Right lobe of liver (tissue), 6 donors: ENCODE measurements at regions not wholly inside any gene's neighbourhood (a gene's known extent, or its start where the extent isn't known, plus 50 kb on each side); places are given as distances from the start of the nearest gene placed in this dataset.

Experiments used
- ATAC-seq, 4 donors: fragments of 200-7000 bp; cut with Tn5 transposase; one replicate each; pipeline ENCODE4 v1.9.1; 2020; ENCODE audit warnings: mild to moderate bottlenecking in 4 of 4, moderate library complexity in 4 of 4
- DNase-seq, 3 donors: peaks; one replicate each; pipeline ENCODE4 v3.0.0-alpha.2; 2020
- H3K27ac ChIP-seq, 3 donors: fragments of 200-600 bp; one replicate each; pipeline ENCODE4 v1.8.0; 2022
- H3K27me3 ChIP-seq, 2 donors: fragments of 200-600 bp; one replicate each; pipeline ENCODE4 v1.8.0; 2022
- H3K36me3 ChIP-seq, 4 donors: fragments of 200-600 bp; sonication (generic) in 1 of 4; one replicate each; pipeline versions ENCODE4 v1.5.1 to v1.8.0; 2017 to 2022; ENCODE audit warnings: control low read depth in 1 of 4
- H3K4me1 ChIP-seq, 4 donors: fragments of 200-600 bp; sonication (generic) in 1 of 4; one replicate each; pipeline versions ENCODE4 v1.5.1 to v1.8.0; 2017 to 2022; ENCODE audit warnings: control low read depth in 1 of 4
- H3K4me3 ChIP-seq, 3 donors: fragments of 200-600 bp; one replicate each; pipeline ENCODE4 v1.8.0; 2022
- H3K9me3 ChIP-seq, 4 donors: fragments of 200-600 bp; sonication (generic) in 1 of 4; one replicate each; pipeline versions ENCODE4 v1.5.1 to v1.8.0; 2017 to 2022; ENCODE audit warnings: control low read depth in 1 of 4
- POLR2A ChIP-seq: fragments of 450-650 bp; IDR thresholded peaks from one replicate; pipeline ENCODE4 v1.6.1; 2017; ENCODE audit warnings: antibody characterized with exemption, mild to moderate bottlenecking
- WGBS: methylation state at CpG from one replicate; pipeline ENCODE4 v1.1.6; 2018; ENCODE audit warnings: low coverage, low lambda C conversion rate; ENCODE audit not compliant: insufficient coverage; ENCODE audit errors: missing lambda C conversion rate; 5-methylcytosine and 5-hydroxymethylcytosine counted together
- intact Hi-C, 2 donors: fragments of 100-400 bp; cut with DNase I; formaldehyde crosslinking; loops; one replicate each; pipeline versions ENCODE4 v1.11.2 to v1.14.1; 2022
- TF ChIP-seq, protein P1 (sequence below), 4 donors: fragments of 200-600 bp in 3 of 4; fragments of 450-650 bp in 1 of 4; IDR thresholded peaks; one replicate each; pipeline versions ENCODE4 v1.5.1 to v1.8.0; 2016 to 2022; ENCODE audit warnings: antibody characterized with exemption in 4 of 4, mild to moderate bottlenecking in 2 of 4
- donor health status: DM: no; HTN: yes; CAD: no.
- donor health status: DM: no; HTN: no; CAD: no.
- donor health status: DM: no; HTN: no; CAD: no.
- donor health status: DM: no; HTN: yes; CAD: no.
- donor health status: DM: no; HTN: yes; CAD: no.

GRCh38 chr4:66591968-66592367, 921.7 kb upstream of the EPHA5 start:
- Histone ChIP-seq H3K4me3 (no peak overlapping the region), H3K27ac (no peak overlapping the region), H3K9me3 (no peaks in the 10 kb centered on the region), H3K27me3 (no peaks in the 10 kb centered on the region), H3K4me1 (no peaks in the 10 kb centered on the region), H3K36me3 (no peaks in the 10 kb centered on the region)
- intact Hi-C loops = no loop called here
- no peak for DNase-seq
- no peak for ATAC-seq
- TF ChIP-seq POLR2A = no peak
- TF ChIP-seq, protein P1, sequence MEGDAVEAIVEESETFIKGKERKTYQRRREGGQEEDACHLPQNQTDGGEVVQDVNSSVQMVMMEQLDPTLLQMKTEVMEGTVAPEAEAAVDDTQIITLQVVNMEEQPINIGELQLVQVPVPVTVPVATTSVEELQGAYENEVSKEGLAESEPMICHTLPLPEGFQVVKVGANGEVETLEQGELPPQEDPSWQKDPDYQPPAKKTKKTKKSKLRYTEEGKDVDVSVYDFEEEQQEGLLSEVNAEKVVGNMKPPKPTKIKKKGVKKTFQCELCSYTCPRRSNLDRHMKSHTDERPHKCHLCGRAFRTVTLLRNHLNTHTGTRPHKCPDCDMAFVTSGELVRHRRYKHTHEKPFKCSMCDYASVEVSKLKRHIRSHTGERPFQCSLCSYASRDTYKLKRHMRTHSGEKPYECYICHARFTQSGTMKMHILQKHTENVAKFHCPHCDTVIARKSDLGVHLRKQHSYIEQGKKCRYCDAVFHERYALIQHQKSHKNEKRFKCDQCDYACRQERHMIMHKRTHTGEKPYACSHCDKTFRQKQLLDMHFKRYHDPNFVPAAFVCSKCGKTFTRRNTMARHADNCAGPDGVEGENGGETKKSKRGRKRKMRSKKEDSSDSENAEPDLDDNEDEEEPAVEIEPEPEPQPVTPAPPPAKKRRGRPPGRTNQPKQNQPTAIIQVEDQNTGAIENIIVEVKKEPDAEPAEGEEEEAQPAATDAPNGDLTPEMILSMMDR (IDR thresholded peaks at IDR 0.05) = no peak

DNA sequence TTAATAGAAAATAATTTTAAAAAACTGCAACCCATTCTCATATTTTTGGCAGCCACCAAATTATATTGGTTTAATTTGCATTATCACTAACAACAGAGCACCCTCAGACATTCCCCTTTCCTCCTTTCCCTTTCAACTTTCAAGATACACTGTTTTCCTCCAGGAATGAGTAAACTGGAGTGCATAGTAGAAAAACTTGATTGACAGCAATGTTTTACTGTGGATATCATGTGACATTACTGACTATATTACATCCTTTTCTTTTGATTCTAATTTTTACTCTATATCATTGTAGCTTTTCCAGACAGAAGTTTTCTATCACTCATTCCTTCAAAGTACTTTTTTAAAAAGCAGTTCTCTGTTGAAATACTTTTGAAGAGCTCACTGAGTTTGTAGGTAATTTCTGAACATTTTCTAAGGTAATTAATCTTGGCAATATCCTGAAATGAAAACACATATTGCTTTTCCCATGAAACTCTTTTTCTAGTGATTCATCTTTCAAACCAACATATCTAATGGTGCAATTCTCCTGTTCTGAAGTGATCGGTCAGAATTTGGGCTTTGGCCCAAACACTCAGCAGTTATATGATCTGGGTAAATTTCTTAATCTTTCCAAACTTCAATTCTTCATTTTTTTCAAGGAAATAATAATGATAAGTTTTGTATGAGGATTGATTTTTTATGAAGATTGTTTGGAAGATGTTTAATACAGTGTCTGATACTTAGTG, 920.4 kb upstream of the EPHA5 start:
- WGBS = 64% methylated on average over 1 of the region's 1 CpG
- TF ChIP-seq POLR2A = no peak
- TF ChIP-seq, protein P1 (IDR thresholded peaks at IDR 0.05) = no peak
- DNase-seq = no peak

DNA sequence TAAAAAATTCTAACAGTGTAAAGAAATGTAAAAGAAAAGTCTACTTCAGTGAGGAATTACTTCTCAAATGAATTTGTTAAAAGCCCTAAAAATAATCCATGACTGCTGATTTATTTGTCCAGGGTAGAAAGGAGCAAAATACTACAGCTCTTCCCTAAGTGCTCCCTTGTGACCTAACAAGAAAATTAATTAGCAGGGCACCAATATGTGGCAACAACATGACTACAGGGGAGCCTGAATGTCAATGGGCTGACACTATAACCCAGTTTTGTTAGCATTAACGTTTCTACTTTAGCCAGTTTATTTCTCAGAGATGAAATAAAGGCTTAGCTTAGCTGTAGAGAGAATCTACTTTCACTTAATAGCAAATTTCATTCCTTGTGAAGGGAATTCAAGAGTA, 918.9 kb upstream of the EPHA5 start:
- Histone ChIP-seq H3K36me3 (no peaks in the 10 kb centered on the region), H3K4me3 (no peak overlapping the region), H3K27ac (no peak overlapping the region), H3K4me1 (no peaks in the 10 kb centered on the region), H3K27me3 (no peaks in the 10 kb centered on the region), H3K9me3 (no peaks in the 10 kb centered on the region)
- TF ChIP-seq POLR2A = no peak
- TF ChIP-seq, protein P1 (IDR thresholded peaks at IDR 0.05) = no peak
- no peak for ATAC-seq
- DNase-seq = no peak
- intact Hi-C loops = no loop called here
- WGBS = 0% methylated on average over 1 of the region's 1 CpG

More for the DNA sequence above, 920.4 kb upstream of the EPHA5 start:
- Histone ChIP-seq H3K4me1 (no peaks in the 10 kb centered on the region), H3K36me3 (no peaks in the 10 kb centered on the region), H3K4me3 (no peak overlapping the region), H3K9me3 (no peaks in the 10 kb centered on the region), H3K27ac (no peak overlapping the region), H3K27me3 (no peaks in the 10 kb centered on the region)
- ATAC-seq = no peak
- intact Hi-C loops = no loop called here

DNA sequence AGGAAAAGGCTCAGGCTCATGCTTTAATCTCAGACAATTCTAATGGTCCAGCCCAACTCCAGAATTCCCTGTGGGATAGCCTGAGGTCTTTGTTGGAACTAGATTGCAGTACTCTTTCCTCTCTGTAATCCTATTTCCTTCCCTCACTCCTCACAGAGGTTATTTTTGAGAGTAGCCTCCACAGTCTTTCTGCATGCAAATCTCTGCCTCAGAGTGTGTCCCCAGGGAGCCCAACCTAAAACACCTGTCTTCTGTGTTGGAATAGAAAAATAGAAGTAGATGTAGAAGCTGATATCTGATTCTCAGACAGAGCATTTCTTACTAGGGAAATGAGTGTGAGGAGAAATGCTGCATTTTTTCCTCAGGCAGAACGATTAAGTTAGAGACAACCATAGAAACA, 915.5 kb upstream of the EPHA5 start:
- Histone ChIP-seq H3K4me1 (no peaks in the 10 kb centered on the region), H3K36me3 (no peaks in the 10 kb centered on the region), H3K9me3 (no peaks in the 10 kb centered on the region), H3K27ac (no peak overlapping the region), H3K27me3 (no peaks in the 10 kb centered on the region), H3K4me3 (no peak overlapping the region)
- TF ChIP-seq, protein P1 (IDR thresholded peaks at IDR 0.05) = no peak
- no peak for TF ChIP-seq POLR2A
- intact Hi-C loops = no loop called here
- WGBS = 17% methylated on average over 1 of the region's 1 CpG
- DNase-seq = no peak
- no peak for ATAC-seq

DNA sequence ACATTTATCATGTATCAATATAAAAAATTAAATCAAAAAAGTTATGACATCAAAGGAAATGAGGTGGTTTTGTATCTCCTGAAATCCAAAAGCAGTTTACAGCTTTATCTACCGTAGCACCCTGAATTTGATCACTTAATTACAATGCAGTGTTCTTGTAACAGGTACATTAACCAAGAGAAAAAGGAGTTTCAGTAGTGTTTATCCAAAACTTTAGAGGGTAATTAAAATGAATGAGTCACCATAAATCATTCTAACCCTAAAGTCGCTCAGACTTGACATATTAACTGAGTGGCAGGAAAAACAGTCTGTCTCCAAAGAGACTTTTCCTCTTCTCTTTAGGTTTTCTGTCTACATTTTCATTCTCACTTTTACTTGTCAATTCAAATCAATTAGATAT, 907.6 kb upstream of the EPHA5 start:
- ATAC-seq = no peak
- TF ChIP-seq, protein P1 (IDR thresholded peaks at IDR 0.05) = no peak
- no peak for TF ChIP-seq POLR2A
- no peaks in the 10 kb centered on the region for H3K27me3 ChIP-seq
- H3K4me1 ChIP-seq = no peaks in the 10 kb centered on the region
- no peaks in the 10 kb centered on the region for H3K9me3 ChIP-seq
- intact Hi-C loops = no loop called here
- no peaks in the 10 kb centered on the region for H3K36me3 ChIP-seq
- H3K4me3 ChIP-seq = no peak overlapping the region
- 10% methylated on average over 2 of the region's 2 CpGs for WGBS
- H3K27ac ChIP-seq = no peak overlapping the region
- DNase-seq = no peak
